Effector memory CD8-positive, alpha-beta T cell (primary cell): ENCODE measurements at regions not wholly inside any gene's neighbourhood (a gene's known extent, or its start where the extent isn't known, plus 50 kb on each side); places are given as distances from the start of the nearest gene placed in this dataset.
A peak's percentile ranks its signal among the peaks of the same experiment; 100 is the strongest.

Source experiments
- ATAC-seq: fragments of 150-1000 bp; cut with Tn5 transposase; replicated peaks from 2 replicates; pipeline ENCODE4 v1.10.0; 2021; ENCODE audit warnings: mild to moderate bottlenecking, moderate library complexity
- DNase-seq, 3 experiments: peaks; one replicate each; pipeline ENCODE4 v3.0.0; 2021
- H3K27ac Mint-ChIP-seq, 2 donors: one replicate each; pipeline ENCODE4 v1.8.0; 2022; ENCODE audit warnings: mild to moderate bottlenecking in 2 of 2, mixed read lengths in 2 of 2, moderate library complexity in 2 of 2
- H3K27me3 Mint-ChIP-seq, 2 donors: one replicate each; pipeline ENCODE4 v1.8.0; 2022; ENCODE audit warnings: mixed read lengths in 2 of 2
- H3K36me3 Mint-ChIP-seq: one replicate; pipeline ENCODE4 v1.8.0; 2022; ENCODE audit warnings: mild to moderate bottlenecking, moderate library complexity, mixed read lengths; ENCODE audit not compliant: insufficient read depth
- H3K4me1 Mint-ChIP-seq, 2 donors: one replicate each; pipeline ENCODE4 v1.8.0; 2022; ENCODE audit warnings: low read depth in 2 of 2, mixed read lengths in 2 of 2
- H3K4me3 Mint-ChIP-seq, 2 donors: one replicate each; pipeline ENCODE4 v1.8.0; 2022; ENCODE audit warnings: mild to moderate bottlenecking in 2 of 2, mixed read lengths in 2 of 2, moderate library complexity in 2 of 2
- H3K9me3 Mint-ChIP-seq, 2 donors: one replicate each; pipeline ENCODE4 v1.8.0; 2022; ENCODE audit warnings: mixed read lengths in 2 of 2

- Mint-ChIP-seq H3K4me3 (no peak overlapping the region), H3K9me3 (no peaks in the 10 kb centered on the region), H3K27me3 (peaks cover 12 to 27% of the 10 kb centered on the region in 2 donors), H3K27ac (peak overlapping the region in 1 of 2 donors; percentile 13), H3K4me1 (peaks cover 13 to 34% of the 10 kb centered on the region in 2 donors), H3K36me3 (no peaks in the 10 kb centered on the region)
- no peak for DNase-seq
- no peak for ATAC-seq
These were observed 162.4 kb upstream of the CDYL start for GRCh38 chr6:4613795-4614194.

GRCh38 chr6:4613381-4613780 is 162.8 kb upstream of the CDYL start:
- peak overlapping the region in 1 of 2 donors; percentile 13 for H3K27ac Mint-ChIP-seq
- H3K4me1 Mint-ChIP-seq = peaks cover 14 to 34% of the 10 kb centered on the region in 2 donors
- H3K4me3 Mint-ChIP-seq = no peak overlapping the region
- H3K27me3 Mint-ChIP-seq = peaks cover 12 to 26% of the 10 kb centered on the region in 2 donors
- H3K9me3 Mint-ChIP-seq = no peaks in the 10 kb centered on the region
- DNase-seq (no peak), ATAC-seq (no peak)
- H3K36me3 Mint-ChIP-seq = no peaks in the 10 kb centered on the region

- peaks cover 12 to 26% of the 10 kb centered on the region in 2 donors for H3K27me3 Mint-ChIP-seq
- H3K4me3 Mint-ChIP-seq = no peak overlapping the region
- no peaks in the 10 kb centered on the region for H3K9me3 Mint-ChIP-seq
- DNase-seq = no peak
- H3K27ac Mint-ChIP-seq = no peak overlapping the region
- no peak for ATAC-seq
- H3K4me1 Mint-ChIP-seq = peaks cover 21 to 40% of the 10 kb centered on the region in 2 donors
- H3K36me3 Mint-ChIP-seq = no peaks in the 10 kb centered on the region
These were observed 163.5 kb upstream of the CDYL start for GRCh38 chr6:4612636-4613171.

- DNase-seq (no peak), ATAC-seq (no peak)
- Mint-ChIP-seq H3K9me3 (no peaks in the 10 kb centered on the region), H3K27me3 (peaks cover 8 to 22% of the 10 kb centered on the region in 2 donors), H3K36me3 (no peaks in the 10 kb centered on the region), H3K4me3 (no peak overlapping the region), H3K27ac (no peak overlapping the region), H3K4me1 (peaks cover 30 to 51% of the 10 kb centered on the region in 2 donors)
These were observed 164.6 kb upstream of the CDYL start for GRCh38 chr6:4611429-4612129.

- DNase-seq (no peak), ATAC-seq (no peak)
- H3K9me3 Mint-ChIP-seq = no peaks in the 10 kb centered on the region
- no peak overlapping the region for H3K4me3 Mint-ChIP-seq
- H3K27me3 Mint-ChIP-seq = peaks cover 6 to 16% of the 10 kb centered on the region in 2 donors
- H3K4me1 Mint-ChIP-seq = peaks cover 30 to 56% of the 10 kb centered on the region in 2 donors
- H3K27ac Mint-ChIP-seq = peak overlapping the region; percentile 47 to 71
- H3K36me3 Mint-ChIP-seq = no peaks in the 10 kb centered on the region
These were observed 165.9 kb upstream of the CDYL start for GRCh38 chr6:4610256-4610655.

GRCh38 chr6:4608361-4609115 is 167.7 kb upstream of the CDYL start:
- H3K27ac Mint-ChIP-seq = peak overlapping the region; percentile 60 to 71

GRCh38 chr6:4607793-4608192 is 168.4 kb upstream of the CDYL start:
- no peaks in the 10 kb centered on the region for H3K36me3 Mint-ChIP-seq
- no peaks in the 10 kb centered on the region for H3K27me3 Mint-ChIP-seq
- H3K9me3 Mint-ChIP-seq = no peaks in the 10 kb centered on the region
- H3K4me1 Mint-ChIP-seq = peaks cover 20 to 39% of the 10 kb centered on the region in 2 donors
- peak overlapping the region; percentile 54 to 63 for H3K4me3 Mint-ChIP-seq
- ATAC-seq (peak; percentile 95), DNase-seq (peak; percentile 7 to 16 (median 14))
- H3K27ac Mint-ChIP-seq = peak overlapping the region; percentile 60 to 71

More at GRCh38 chr6:4608361-4609115, 167.7 kb upstream of the CDYL start:
- peaks cover 23 to 46% of the 10 kb centered on the region in 2 donors for H3K4me1 Mint-ChIP-seq
- no peaks in the 10 kb centered on the region for H3K36me3 Mint-ChIP-seq
- ATAC-seq = no peak
- peak overlapping the region; percentile 54 to 63 for H3K4me3 Mint-ChIP-seq
- no peak for DNase-seq
- H3K9me3 Mint-ChIP-seq = no peaks in the 10 kb centered on the region
- peaks cover 0 to 3% of the 10 kb centered on the region in 2 donors for H3K27me3 Mint-ChIP-seq

GRCh38 chr6:4606821-4607704 is 169.1 kb upstream of the CDYL start:
- Mint-ChIP-seq H3K36me3 (no peaks in the 10 kb centered on the region), H3K4me3 (peak overlapping the region; percentile 54 to 63), H3K27ac (peak overlapping the region; percentile 60 to 71), H3K27me3 (no peaks in the 10 kb centered on the region), H3K4me1 (peaks cover 20 to 39% of the 10 kb centered on the region in 2 donors), H3K9me3 (no peaks in the 10 kb centered on the region)
- peak; percentile 31 for ATAC-seq
- DNase-seq = no peak

- H3K27me3 Mint-ChIP-seq = peaks cover 0 to 7% of the 10 kb centered on the region in 2 donors
- H3K9me3 Mint-ChIP-seq = no peaks in the 10 kb centered on the region
- DNase-seq (no peak), ATAC-seq (no peak)
- no peak overlapping the region for H3K4me3 Mint-ChIP-seq
- no peaks in the 10 kb centered on the region for H3K36me3 Mint-ChIP-seq
- H3K27ac Mint-ChIP-seq = no peak overlapping the region
- peaks cover 19 to 36% of the 10 kb centered on the region in 2 donors for H3K4me1 Mint-ChIP-seq
These were observed 170.2 kb upstream of the CDYL start for GRCh38 chr6:4606016-4606415.

- H3K4me1 Mint-ChIP-seq = peaks cover 16 to 21% of the 10 kb centered on the region in 2 donors
- no peak for ATAC-seq
- no peak overlapping the region for H3K27ac Mint-ChIP-seq
- H3K4me3 Mint-ChIP-seq = no peak overlapping the region
- DNase-seq = no peak
- H3K36me3 Mint-ChIP-seq = no peaks in the 10 kb centered on the region
- H3K27me3 Mint-ChIP-seq = peaks cover 0 to 7% of the 10 kb centered on the region in 2 donors
- H3K9me3 Mint-ChIP-seq = no peaks in the 10 kb centered on the region
These were observed 172.3 kb upstream of the CDYL start for GRCh38 chr6:4603856-4604369.

GRCh38 chr6:4603291-4603690 is 172.9 kb upstream of the CDYL start:
- Mint-ChIP-seq H3K9me3 (no peaks in the 10 kb centered on the region), H3K4me3 (no peak overlapping the region), H3K36me3 (no peaks in the 10 kb centered on the region), H3K4me1 (peaks cover 14 to 21% of the 10 kb centered on the region in 2 donors), H3K27ac (no peak overlapping the region), H3K27me3 (peaks cover 0 to 7% of the 10 kb centered on the region in 2 donors)
- no peak for DNase-seq
- no peak for ATAC-seq

GRCh38 chr6:4599924-4600323 is 176.3 kb upstream of the CDYL start:
- peaks cover 0 to 7% of the 10 kb centered on the region in 2 donors for H3K27me3 Mint-ChIP-seq
- no peak overlapping the region for H3K4me3 Mint-ChIP-seq
- H3K4me1 Mint-ChIP-seq = no peaks in the 10 kb centered on the region
- H3K27ac Mint-ChIP-seq = no peak overlapping the region
- ATAC-seq (no peak), DNase-seq (no peak)
- no peaks in the 10 kb centered on the region for H3K9me3 Mint-ChIP-seq
- no peaks in the 10 kb centered on the region for H3K36me3 Mint-ChIP-seq
